GM19395 (cell line): ENCODE measurements at regions not wholly inside any gene's neighbourhood (a gene's known extent, or its start where the extent isn't known, plus 50 kb on each side); places are given as distances from the start of the nearest gene placed in this dataset.
A peak's percentile ranks its signal among the peaks of the same experiment; 100 is the strongest.
"Not testable (repeated sequence)": the region's sequence is repeated elsewhere in the genome, so short reads cannot be mapped to it uniquely, and the experiment has no call there.

Experiments
- ATAC-seq: cut with Tn5 transposase; IDR thresholded peaks from one replicate; pipeline ENCODE4 v1.9.1; 2021; ENCODE audit warnings: mild to moderate bottlenecking, moderate library complexity; ENCODE audit not compliant: unreplicated experiment

- ATAC-seq: no peak
Measured at GRCh38 chr10:63836666-63837442, 315.7 kb downstream of the REEP3 start.

GRCh38 chr10:63841761-63842160, 320.6 kb downstream of the REEP3 start:
- ATAC-seq: no peak

GRCh38 chr10:63843107-63843506, 321.9 kb downstream of the REEP3 start:
- no peak for ATAC-seq

GRCh38 chr10:63848871-63849270, 327.7 kb downstream of the REEP3 start:
- not testable (repeated sequence) for ATAC-seq

DNA sequence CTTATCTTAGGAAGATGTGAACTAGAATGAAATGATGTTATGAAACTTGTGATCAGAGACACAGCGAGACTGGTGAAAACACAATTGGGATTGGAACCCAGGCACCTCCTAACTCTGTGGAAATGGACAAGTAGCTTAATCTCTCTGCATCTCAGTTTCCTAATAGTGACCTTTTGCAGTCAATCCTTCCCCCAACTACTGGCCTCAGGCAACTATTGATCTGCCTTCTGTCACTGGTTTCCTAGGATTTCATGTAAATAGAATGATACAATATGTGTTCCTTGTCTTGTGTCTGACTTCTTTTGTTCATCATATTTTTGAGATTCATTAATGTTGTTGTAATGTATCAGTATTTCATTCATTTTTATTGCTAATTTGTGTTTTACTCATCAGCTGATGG, 341.7 kb downstream of the REEP3 start:
- ATAC-seq: no peak

DNA sequence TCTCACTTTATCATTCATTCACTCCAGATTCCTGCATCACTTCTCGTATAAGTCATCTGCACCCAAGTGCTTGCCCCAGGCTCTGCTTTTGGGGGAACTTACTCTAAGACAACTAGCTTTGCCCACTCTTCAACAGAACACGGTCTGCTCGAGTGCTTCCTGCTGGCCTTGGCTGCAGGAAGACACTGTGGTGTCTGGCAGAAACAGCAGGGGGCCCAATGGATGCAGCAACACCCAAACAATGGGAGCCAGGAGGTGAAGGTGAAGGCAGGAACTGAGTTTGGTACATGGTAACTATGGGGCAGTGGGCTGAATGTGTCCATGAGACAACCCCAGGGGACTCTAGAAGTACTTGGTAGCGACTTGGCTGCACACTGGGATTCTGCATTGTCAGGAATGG, 344.0 kb downstream of the REEP3 start:
- no peak for ATAC-seq

DNA sequence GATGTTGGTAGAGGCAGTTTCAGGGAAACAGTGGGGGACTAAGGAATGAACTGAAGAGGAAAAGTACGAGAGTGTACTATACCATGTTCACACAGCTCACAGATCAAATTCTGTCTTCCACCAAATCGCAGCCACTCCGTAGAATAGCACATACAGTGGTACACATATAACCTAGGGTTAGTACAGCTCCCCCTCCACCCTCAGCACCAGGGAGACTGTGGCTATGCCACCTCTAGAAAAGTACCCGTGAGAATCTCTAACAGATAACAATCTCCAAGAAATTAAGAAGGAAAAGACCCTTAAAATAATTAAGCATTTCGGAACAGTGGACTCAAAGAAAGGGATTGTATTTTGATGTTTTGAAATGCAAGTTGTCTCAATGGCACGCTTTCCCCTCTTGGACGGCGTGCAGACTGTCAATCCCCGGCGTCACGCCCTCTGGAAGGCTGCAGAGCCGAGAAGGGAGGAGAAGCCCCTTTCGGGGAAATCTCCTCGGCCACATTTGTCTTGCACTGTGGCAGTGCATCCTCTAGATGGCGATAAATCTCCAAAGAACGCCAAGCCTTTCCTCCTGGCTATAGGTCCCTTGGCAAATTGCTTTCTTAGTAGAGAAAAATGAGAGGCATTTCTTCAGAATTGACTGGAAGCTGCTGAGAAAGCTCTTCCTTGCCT, 345.0 kb downstream of the REEP3 start:
- peak; percentile 92 for ATAC-seq

DNA sequence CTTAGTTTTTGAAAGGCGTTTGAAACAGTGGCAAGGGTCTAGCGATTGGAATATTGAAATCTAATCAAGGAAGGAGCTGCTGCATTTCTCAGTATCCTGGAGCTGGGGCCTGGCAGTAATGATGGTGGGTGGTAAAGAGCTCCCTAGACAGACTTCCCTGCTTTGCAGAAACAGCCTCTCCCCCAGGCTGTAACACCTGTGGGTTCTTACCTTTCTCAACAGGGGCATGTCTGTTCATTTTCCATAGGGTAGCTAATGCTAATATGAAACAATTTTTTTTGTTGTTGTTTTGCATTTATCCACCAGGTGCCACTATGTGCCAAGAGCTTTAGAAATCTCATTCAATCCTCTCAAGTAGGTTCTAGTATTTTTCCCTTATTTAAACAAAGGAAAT, 345.5 kb downstream of the REEP3 start:
- peak; percentile 80 for ATAC-seq

GRCh38 chr10:63878428-63878827, 357.2 kb downstream of the REEP3 start:
- no peak for ATAC-seq

GRCh38 chr10:63883861-63884260, 362.7 kb downstream of the REEP3 start:
- no peak for ATAC-seq

- no peak for ATAC-seq
Measured at GRCh38 chr10:63884426-63884825, 363.2 kb downstream of the REEP3 start.

DNA sequence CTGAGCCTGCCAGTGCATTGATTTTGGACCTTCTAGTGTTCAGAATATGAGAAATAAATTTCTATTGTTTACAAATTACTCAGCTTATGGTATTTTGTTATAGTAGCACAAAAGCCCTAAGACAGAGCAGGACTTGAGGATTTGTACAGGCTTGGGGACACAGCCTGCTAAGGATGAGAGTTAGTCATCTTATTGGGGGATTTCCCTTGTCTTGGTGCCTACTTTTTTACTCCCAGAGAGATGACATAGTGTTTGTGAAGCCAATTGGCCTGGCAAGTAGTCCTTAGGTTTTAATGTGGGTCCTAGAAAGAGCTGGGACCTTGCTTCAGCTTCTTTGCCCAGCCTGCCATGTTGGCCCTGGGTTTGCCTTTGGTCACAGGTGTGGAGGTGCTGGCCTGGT, 364.0 kb downstream of the REEP3 start:
- no peak for ATAC-seq

- no peak for ATAC-seq
Measured at GRCh38 chr10:63886281-63887022, 365.3 kb downstream of the REEP3 start.

- ATAC-seq: no peak
Measured at GRCh38 chr10:63887023-63887589, 365.9 kb downstream of the REEP3 start.

DNA sequence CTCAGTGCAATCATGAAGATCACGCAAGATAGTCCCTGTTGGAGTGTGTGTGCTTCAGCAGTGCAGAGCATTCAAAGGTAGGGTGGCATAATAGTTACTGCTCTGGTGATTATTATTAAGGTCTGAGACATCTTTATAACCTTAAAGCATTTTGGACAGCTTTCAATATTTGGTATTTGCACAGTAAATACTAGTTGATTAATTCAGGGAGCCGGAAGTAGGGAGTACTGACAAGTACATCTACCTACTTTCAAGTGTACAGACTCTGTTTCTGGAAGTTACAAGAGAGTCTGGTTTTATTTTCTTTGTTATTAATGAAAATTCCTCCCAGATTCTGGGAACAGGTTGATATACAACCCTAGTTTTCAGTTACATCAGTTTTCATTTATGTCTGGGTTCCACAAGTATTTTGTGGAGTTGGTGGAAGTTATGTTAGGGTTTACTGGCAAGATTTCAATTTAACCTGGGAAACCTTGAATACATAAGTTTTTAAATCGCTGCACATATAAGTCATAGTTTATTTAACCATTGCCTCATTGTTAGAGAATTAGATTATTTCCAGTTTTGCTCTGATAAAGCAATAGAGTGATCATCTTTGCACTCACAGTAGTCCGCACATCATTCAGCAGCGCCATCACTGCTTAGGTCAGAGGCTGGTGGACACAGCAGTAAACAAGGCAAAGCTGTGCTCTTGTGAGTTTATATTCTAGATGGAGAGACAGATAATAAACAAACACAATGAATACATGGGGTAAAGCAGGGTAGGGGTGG, 366.6 kb downstream of the REEP3 start:
- no peak for ATAC-seq

DNA sequence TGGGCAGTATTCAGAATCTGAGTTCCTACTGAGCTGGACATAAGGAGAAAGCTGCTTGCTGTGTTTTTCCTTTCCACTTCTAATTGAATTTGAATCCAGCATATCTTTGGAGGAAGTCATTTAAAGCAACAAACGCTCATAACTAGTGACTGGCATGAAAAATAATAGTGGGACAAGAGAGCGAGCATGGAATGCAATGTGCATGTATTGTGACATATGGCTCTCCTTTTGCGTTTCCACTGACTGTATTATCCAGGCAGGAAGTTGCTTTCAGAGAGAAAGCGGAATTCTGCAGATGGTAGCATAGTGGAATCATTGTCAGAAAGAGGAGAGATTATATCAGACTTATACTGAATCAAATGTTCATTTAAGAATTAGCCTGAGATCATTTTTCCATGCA, 368.6 kb downstream of the REEP3 start:
- ATAC-seq: no peak

GRCh38 chr10:63896992-63897391, 375.8 kb downstream of the REEP3 start:
- ATAC-seq: no peak

GRCh38 chr10:63899673-63900300, 378.6 kb downstream of the REEP3 start:
- no peak for ATAC-seq

- ATAC-seq: no peak
Measured at GRCh38 chr10:63901228-63901627, 380.0 kb downstream of the REEP3 start.

DNA sequence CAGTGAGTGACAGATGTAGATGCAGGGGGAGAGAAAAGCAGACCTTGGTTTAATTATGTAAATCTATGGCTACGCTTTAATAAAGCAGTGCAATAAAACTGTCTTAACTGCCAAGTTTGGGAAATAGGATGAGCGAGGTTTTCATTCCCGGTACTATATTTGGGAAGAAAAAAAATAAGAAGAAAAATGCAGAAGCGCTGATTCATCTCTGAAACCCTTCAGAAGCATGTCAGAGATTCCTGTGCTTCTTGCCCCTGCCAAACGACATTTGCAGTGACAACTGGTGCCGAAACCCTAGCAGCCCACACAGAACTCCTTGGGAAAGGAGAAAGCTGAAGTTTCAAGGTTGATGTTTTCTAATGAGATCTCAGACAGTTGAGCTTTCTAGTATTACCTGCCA, 380.7 kb downstream of the REEP3 start:
- no peak for ATAC-seq
